ENCODE measurements at regions not wholly inside any gene's neighbourhood (a gene's known extent, or its start where the extent isn't known, plus 50 kb on each side); places are given as distances from the start of the nearest gene placed in this dataset.

DNA sequence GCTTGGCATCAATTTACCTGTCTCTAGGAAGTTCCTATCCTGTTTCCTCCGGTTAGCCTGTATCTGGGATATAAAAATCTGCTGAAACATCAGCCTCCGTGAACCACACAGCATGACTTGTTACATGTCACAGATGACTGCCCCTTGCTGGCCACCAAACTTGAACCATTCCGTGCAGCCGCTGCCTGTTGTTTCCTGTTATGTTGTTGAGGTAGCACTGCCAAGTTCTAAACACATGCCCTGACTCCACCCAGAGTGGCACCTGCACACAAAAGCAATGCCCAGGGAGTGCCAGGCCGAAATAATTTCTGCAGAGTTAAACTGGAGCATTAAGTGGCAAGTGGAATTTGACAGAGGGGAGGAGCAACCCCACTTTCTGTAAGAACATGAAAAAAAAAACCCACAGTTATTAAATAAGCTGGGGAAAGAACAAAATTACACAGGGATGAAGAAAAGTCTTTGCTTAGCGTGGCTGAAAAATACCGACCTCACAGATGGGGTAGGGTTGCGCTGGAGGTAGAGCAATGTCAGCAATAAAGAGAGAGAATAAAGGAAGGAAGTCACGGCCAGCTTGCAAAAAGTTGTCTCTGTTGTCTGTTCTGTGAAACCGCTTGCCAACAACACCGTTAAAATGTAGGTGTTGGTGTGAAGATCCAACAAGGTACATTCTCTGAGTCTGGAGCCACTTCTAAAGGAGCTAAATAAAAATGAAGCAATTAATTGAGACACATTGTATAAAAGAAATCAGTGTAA, 174.6 kb upstream of the CDH13 start:
- H3K27me3 Mint-ChIP-seq (ENCODE audit: unreplicated experiment) = peaks cover 31% of the 10 kb centered on the region
- H3K36me3 Mint-ChIP-seq (ENCODE audit: unreplicated experiment) = no peaks in the 10 kb centered on the region
- H3K4me1 Mint-ChIP-seq (ENCODE audit: unreplicated experiment) = no peaks in the 10 kb centered on the region
- TF ChIP-seq, protein P1, sequence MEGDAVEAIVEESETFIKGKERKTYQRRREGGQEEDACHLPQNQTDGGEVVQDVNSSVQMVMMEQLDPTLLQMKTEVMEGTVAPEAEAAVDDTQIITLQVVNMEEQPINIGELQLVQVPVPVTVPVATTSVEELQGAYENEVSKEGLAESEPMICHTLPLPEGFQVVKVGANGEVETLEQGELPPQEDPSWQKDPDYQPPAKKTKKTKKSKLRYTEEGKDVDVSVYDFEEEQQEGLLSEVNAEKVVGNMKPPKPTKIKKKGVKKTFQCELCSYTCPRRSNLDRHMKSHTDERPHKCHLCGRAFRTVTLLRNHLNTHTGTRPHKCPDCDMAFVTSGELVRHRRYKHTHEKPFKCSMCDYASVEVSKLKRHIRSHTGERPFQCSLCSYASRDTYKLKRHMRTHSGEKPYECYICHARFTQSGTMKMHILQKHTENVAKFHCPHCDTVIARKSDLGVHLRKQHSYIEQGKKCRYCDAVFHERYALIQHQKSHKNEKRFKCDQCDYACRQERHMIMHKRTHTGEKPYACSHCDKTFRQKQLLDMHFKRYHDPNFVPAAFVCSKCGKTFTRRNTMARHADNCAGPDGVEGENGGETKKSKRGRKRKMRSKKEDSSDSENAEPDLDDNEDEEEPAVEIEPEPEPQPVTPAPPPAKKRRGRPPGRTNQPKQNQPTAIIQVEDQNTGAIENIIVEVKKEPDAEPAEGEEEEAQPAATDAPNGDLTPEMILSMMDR (IDR thresholded peaks at IDR 0.05) = no peak
- no peaks in the 10 kb centered on the region for H3K9me3 Mint-ChIP-seq (ENCODE audit: unreplicated experiment)
- peak; percentile 72 for DNase-seq (ENCODE audit: extremely low spot score, unreplicated experiment)
- H3K4me3 Mint-ChIP-seq (ENCODE audit: unreplicated experiment) = no peak overlapping the region
- no peak overlapping the region for H3K27ac Mint-ChIP-seq (ENCODE audit: unreplicated experiment)

DNA sequence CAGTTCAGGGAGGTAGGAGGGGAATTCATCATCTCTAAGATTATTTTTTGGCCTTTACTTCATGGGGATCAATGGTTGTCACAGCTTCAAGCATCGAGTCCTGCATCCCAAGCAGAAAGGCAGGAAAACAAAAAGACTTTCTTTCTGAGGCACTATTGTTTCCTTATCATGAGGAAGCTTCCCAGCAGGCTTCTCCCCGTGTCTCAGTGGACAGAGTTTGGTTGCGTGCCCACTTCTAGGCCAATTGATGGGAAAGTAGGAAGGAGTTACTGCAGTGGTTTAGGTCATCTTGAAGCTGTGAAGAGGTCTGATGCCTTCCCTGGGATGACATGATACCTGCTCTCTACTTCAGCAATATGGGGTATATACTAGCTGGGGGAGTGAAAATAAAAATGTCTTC, 175.3 kb upstream of the CDH13 start:
- H3K36me3 Mint-ChIP-seq (ENCODE audit: unreplicated experiment) = no peaks in the 10 kb centered on the region
- peaks cover 27% of the 10 kb centered on the region for H3K27me3 Mint-ChIP-seq (ENCODE audit: unreplicated experiment)
- no peaks in the 10 kb centered on the region for H3K9me3 Mint-ChIP-seq (ENCODE audit: unreplicated experiment)
- no peak overlapping the region for H3K27ac Mint-ChIP-seq (ENCODE audit: unreplicated experiment)
- TF ChIP-seq, protein P1 (IDR thresholded peaks at IDR 0.05) = no peak
- peak; percentile 42 for DNase-seq (ENCODE audit: extremely low spot score, unreplicated experiment)
- no peaks in the 10 kb centered on the region for H3K4me1 Mint-ChIP-seq (ENCODE audit: unreplicated experiment)
- no peak overlapping the region for H3K4me3 Mint-ChIP-seq (ENCODE audit: unreplicated experiment)

DNA sequence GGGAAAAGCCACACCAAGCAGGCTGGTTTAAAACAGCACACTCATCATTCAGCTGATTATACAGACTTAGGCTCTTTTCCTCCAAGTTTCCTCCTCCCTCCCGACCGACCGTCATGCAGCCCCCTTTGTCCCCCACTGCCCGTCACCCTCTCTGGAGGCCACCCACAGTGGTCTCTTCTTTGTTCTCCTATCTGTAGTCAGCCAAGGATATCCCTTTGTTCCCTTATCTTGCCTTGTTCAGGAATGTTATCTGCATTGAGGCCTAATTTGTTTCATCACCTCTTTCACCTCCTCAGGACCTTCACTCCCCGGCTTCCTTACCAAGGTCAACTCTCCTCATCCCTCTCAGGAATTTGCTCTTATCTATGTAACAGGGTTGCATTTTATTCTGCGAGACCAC, 186.4 kb upstream of the CDH13 start:
- no peak for DNase-seq (ENCODE audit: extremely low spot score, unreplicated experiment)
- Mint-ChIP-seq H3K9me3 (ENCODE audit: unreplicated experiment) (no peaks in the 10 kb centered on the region), H3K27me3 (ENCODE audit: unreplicated experiment) (peaks cover 24% of the 10 kb centered on the region), H3K4me1 (ENCODE audit: unreplicated experiment) (no peaks in the 10 kb centered on the region), H3K36me3 (ENCODE audit: unreplicated experiment) (no peaks in the 10 kb centered on the region), H3K27ac (ENCODE audit: unreplicated experiment) (no peak overlapping the region), H3K4me3 (ENCODE audit: unreplicated experiment) (no peak overlapping the region)
- TF ChIP-seq, protein P1 (IDR thresholded peaks at IDR 0.05) = no peak

DNA sequence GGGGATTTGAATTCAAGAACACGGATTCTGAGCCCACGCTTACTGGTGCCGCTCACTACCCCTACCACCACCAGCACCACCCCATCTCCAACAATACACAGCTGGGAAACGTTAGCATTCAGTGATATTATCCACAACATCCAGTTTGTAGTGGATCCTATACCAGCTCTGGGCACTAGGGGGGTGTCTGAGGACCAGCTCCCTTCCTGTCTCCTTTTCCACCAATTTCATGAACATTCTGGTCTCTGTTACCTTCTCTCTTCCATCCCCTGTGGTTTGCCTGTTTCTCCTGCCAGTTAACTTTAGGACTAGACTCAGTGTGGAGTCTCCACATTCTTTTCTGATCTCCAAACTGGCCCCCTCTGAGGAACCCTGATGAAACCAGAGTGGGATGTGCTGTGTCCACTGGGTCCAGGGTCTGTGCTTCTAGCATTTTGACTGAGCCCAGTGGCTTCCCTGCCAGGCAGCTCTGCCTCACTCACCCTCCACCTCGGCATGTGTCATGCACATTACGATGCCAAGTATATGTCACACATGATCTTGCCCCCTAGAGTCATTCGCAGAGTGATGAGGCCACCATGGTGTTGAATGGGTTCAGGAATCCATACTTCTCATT, 187.0 kb upstream of the CDH13 start:
- no peaks in the 10 kb centered on the region for H3K4me1 Mint-ChIP-seq (ENCODE audit: unreplicated experiment)
- DNase-seq (ENCODE audit: extremely low spot score, unreplicated experiment) = peak; percentile 36
- H3K9me3 Mint-ChIP-seq (ENCODE audit: unreplicated experiment) = no peaks in the 10 kb centered on the region

DNA sequence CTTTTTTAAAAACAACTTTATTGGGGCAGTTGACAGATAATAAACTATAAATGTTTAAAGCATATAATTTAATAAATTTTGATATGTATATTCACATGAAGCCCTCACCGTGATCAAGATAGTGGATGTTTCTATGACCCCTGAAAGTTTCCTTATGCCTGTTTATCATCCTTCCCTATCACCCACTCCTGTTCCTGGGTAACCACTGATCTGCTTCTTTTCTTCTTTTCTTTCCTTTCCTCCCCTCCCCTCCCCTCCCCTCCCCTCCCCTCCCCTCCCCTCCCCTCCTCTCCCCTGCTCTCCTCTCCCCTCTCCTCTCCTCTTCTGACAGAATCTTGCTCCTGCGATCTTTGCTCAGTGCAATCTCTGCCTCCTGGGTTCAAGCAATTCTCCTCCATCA, 193.7 kb upstream of the CDH13 start:
- H3K27ac Mint-ChIP-seq (ENCODE audit: unreplicated experiment) = no peak overlapping the region
- no peak overlapping the region for H3K4me3 Mint-ChIP-seq (ENCODE audit: unreplicated experiment)
- no peak for DNase-seq (ENCODE audit: extremely low spot score, unreplicated experiment)
- H3K9me3 Mint-ChIP-seq (ENCODE audit: unreplicated experiment) = no peaks in the 10 kb centered on the region
- peaks cover 40% of the 10 kb centered on the region for H3K27me3 Mint-ChIP-seq (ENCODE audit: unreplicated experiment)
- TF ChIP-seq, protein P1 (IDR thresholded peaks at IDR 0.05) = no peak
- no peaks in the 10 kb centered on the region for H3K4me1 Mint-ChIP-seq (ENCODE audit: unreplicated experiment)
- no peaks in the 10 kb centered on the region for H3K36me3 Mint-ChIP-seq (ENCODE audit: unreplicated experiment)

More for the DNA sequence above, 187.0 kb upstream of the CDH13 start:
- TF ChIP-seq, protein P1 (IDR thresholded peaks at IDR 0.05) = peak; percentile 41
- Mint-ChIP-seq H3K4me3 (ENCODE audit: unreplicated experiment) (no peak overlapping the region), H3K27ac (ENCODE audit: unreplicated experiment) (no peak overlapping the region), H3K27me3 (ENCODE audit: unreplicated experiment) (peaks cover 26% of the 10 kb centered on the region), H3K36me3 (ENCODE audit: unreplicated experiment) (no peaks in the 10 kb centered on the region)

Data from osteocyte (in vitro differentiated cells).